ENCODE measurements at regions not wholly inside any gene's neighbourhood (a gene's known extent, or its start where the extent isn't known, plus 50 kb on each side); places are given as distances from the start of the nearest gene placed in this dataset.
"Not testable (repeated sequence)": the region's sequence is repeated elsewhere in the genome, so short reads cannot be mapped to it uniquely, and the experiment has no call there.

DNA sequence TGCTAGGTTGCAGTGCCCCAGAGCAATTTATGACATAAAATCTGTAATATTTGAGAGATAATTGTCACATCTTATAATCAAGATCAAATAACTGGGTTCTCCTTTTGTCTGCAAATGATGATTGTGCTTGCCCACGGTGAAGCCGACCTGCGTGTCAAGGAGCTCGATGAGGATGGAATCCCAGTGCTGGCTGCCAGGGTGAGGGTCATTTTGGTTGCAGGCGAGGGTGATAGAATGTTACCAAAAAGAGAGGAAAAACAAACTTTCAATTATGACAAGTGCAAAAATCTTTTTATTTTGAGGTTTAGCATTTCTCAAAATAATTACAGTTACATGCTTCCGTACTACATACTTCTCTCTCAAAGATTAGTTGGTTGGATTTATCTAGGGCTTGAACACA is 76.4 kb upstream of the ZNF658 start:
- not testable (repeated sequence) for TF ChIP-seq CTCF (IDR thresholded peaks at IDR 0.05; ENCODE audit: insufficient read depth, low read length); GABPA (IDR thresholded peaks at IDR 0.05; ENCODE audit: low read depth); POLR2AphosphoS5 (IDR thresholded peaks at IDR 0.05; ENCODE audit: low read depth)
- TF ChIP-seq, protein P1, sequence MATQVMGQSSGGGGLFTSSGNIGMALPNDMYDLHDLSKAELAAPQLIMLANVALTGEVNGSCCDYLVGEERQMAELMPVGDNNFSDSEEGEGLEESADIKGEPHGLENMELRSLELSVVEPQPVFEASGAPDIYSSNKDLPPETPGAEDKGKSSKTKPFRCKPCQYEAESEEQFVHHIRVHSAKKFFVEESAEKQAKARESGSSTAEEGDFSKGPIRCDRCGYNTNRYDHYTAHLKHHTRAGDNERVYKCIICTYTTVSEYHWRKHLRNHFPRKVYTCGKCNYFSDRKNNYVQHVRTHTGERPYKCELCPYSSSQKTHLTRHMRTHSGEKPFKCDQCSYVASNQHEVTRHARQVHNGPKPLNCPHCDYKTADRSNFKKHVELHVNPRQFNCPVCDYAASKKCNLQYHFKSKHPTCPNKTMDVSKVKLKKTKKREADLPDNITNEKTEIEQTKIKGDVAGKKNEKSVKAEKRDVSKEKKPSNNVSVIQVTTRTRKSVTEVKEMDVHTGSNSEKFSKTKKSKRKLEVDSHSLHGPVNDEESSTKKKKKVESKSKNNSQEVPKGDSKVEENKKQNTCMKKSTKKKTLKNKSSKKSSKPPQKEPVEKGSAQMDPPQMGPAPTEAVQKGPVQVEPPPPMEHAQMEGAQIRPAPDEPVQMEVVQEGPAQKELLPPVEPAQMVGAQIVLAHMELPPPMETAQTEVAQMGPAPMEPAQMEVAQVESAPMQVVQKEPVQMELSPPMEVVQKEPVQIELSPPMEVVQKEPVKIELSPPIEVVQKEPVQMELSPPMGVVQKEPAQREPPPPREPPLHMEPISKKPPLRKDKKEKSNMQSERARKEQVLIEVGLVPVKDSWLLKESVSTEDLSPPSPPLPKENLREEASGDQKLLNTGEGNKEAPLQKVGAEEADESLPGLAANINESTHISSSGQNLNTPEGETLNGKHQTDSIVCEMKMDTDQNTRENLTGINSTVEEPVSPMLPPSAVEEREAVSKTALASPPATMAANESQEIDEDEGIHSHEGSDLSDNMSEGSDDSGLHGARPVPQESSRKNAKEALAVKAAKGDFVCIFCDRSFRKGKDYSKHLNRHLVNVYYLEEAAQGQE (IDR thresholded peaks at IDR 0.05; ENCODE audit: insufficient replicate concordance, low read depth) = not testable (repeated sequence)

Measured in HL-60 (cell line).